Stomach (tissue), 4 donors: ENCODE measurements at regions not wholly inside any gene's neighbourhood (a gene's known extent, or its start where the extent isn't known, plus 50 kb on each side); places are given as distances from the start of the nearest gene placed in this dataset.

Experiments
- POLR2A ChIP-seq, 4 donors: fragments of 450-650 bp; IDR thresholded peaks; one replicate each; pipeline ENCODE4 v1.6.1; 2016; ENCODE audit warnings: antibody characterized with exemption in 4 of 4, control low read depth in 2 of 4, mild to moderate bottlenecking in 1 of 4, moderate library complexity in 1 of 4
- POLR2AphosphoS5 ChIP-seq, 3 donors: sonication (generic); formaldehyde crosslinking; IDR thresholded peaks; one replicate each; pipeline ENCODE4 v1.6.1; 2016; ENCODE audit warnings: antibody characterized with exemption in 3 of 3
- TF ChIP-seq, protein P1 (sequence below), 7 experiments: fragments of 450-650 bp in 4 of 7; fragments of 200-600 bp in 3 of 7; sonication (generic) in 3 of 7; IDR thresholded peaks; one replicate each; pipeline ENCODE4 v1.5.1; 2016 to 2019; ENCODE audit warnings: antibody characterized with exemption in 7 of 7, control low read depth in 2 of 7, mild to moderate bottlenecking in 1 of 7

GRCh38 chr4:140281828-140282552 lies 91.5 kb upstream of the SCOC start:
- TF ChIP-seq, protein P1, sequence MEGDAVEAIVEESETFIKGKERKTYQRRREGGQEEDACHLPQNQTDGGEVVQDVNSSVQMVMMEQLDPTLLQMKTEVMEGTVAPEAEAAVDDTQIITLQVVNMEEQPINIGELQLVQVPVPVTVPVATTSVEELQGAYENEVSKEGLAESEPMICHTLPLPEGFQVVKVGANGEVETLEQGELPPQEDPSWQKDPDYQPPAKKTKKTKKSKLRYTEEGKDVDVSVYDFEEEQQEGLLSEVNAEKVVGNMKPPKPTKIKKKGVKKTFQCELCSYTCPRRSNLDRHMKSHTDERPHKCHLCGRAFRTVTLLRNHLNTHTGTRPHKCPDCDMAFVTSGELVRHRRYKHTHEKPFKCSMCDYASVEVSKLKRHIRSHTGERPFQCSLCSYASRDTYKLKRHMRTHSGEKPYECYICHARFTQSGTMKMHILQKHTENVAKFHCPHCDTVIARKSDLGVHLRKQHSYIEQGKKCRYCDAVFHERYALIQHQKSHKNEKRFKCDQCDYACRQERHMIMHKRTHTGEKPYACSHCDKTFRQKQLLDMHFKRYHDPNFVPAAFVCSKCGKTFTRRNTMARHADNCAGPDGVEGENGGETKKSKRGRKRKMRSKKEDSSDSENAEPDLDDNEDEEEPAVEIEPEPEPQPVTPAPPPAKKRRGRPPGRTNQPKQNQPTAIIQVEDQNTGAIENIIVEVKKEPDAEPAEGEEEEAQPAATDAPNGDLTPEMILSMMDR (IDR thresholded peaks at IDR 0.05): no peak
- TF ChIP-seq POLR2A (IDR thresholded peaks at IDR 0.05): no peak
- no peak for TF ChIP-seq POLR2AphosphoS5 (IDR thresholded peaks at IDR 0.05)
